ENCODE measurements at regions not wholly inside any gene's neighbourhood (a gene's known extent, or its start where the extent isn't known, plus 50 kb on each side); places are given as distances from the start of the nearest gene placed in this dataset.

DNA sequence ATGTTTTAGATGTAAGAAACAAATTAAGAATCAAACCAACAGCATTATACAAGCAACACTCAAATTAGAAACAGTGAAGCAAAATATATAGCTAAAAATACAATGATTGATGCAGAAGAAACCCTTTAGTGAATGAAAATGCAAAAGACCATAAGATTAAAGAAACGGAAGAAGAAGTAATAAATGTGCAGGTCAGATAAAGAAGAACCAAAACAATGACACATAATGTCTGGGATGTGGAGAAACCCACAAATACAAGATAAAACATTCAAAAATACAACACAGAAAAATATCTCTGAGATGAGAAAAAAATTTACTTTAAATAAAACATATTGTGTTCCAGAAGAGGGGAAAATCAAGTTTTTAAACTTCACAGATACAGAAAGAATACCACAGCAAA is 73.4 kb upstream of the AVPR1A start:
- no peak overlapping the region for H3K4me3 ChIP-seq (ENCODE audit: low read depth, low read length)
- TF ChIP-seq, protein P1, sequence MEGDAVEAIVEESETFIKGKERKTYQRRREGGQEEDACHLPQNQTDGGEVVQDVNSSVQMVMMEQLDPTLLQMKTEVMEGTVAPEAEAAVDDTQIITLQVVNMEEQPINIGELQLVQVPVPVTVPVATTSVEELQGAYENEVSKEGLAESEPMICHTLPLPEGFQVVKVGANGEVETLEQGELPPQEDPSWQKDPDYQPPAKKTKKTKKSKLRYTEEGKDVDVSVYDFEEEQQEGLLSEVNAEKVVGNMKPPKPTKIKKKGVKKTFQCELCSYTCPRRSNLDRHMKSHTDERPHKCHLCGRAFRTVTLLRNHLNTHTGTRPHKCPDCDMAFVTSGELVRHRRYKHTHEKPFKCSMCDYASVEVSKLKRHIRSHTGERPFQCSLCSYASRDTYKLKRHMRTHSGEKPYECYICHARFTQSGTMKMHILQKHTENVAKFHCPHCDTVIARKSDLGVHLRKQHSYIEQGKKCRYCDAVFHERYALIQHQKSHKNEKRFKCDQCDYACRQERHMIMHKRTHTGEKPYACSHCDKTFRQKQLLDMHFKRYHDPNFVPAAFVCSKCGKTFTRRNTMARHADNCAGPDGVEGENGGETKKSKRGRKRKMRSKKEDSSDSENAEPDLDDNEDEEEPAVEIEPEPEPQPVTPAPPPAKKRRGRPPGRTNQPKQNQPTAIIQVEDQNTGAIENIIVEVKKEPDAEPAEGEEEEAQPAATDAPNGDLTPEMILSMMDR (IDR thresholded peaks at IDR 0.05; ENCODE audit: insufficient read depth, low read depth, low read length, missing control alignments), result no peak
- no peak for DNase-seq (ENCODE audit: low read depth)

DNA sequence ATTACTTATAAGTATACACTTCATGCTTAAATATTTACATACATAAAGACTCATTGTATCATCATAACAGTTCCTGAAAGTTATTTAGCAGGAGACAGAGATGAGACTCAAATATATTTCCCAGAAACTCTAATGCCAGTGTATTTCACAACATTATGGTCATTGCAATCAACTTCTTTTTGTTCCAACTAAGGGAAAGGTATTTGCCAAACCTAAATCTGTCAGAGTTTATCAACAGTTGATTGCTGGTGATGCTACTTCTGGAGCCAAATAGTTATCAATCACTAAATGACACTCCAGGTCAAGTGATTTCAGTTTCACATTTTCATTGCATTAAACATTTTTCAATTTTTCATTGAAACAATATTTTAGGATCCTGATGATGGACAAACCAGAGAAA is 72.1 kb upstream of the AVPR1A start:
- no peak for DNase-seq (ENCODE audit: low read depth)
- TF ChIP-seq, protein P1 (IDR thresholded peaks at IDR 0.05; ENCODE audit: insufficient read depth, low read depth, low read length, missing control alignments), result no peak
- no peak overlapping the region for H3K4me3 ChIP-seq (ENCODE audit: low read depth, low read length)

DNA sequence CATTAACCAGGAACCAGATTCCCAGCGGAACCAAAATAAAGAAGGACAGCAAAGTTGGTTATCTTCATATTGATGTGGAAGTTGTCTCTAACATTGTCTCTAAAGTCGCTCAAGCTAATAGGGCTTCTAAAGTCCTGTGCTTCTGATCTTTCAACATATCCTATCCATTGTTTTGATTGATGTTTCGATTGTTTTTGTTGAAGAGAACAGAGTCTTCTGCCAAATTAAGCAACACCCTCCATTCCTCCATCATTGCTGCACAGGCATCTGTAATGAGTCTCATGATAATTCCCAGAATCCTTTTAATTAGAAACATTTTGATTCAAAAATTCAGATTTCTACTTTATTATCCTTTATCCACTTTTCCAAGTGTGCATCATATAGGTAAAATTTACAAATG is 71.6 kb upstream of the AVPR1A start:
- no peak overlapping the region for H3K4me3 ChIP-seq (ENCODE audit: low read depth, low read length)
- no peak for DNase-seq (ENCODE audit: low read depth)
- TF ChIP-seq, protein P1 (IDR thresholded peaks at IDR 0.05; ENCODE audit: insufficient read depth, low read depth, low read length, missing control alignments), result no peak

DNA sequence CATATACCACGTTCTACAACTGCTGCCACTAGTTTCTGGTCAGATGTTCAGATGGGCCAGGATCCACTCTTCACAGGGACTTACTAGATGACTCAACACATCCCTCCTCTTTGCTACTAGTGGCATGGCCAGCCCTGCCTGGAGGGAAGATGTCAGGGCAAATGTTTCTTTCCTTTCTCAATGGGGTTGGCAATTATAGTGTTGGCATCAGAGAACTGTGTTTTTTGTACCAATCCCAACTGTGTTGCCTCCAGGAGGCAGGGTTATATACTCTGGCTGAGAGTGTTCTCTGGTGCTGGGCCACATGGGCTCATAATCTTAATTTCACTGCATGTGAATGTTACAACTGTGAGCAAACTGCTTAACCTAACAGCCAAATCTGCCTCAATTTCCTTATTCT is 69.9 kb upstream of the AVPR1A start:
- DNase-seq (ENCODE audit: low read depth), result no peak
- no peak overlapping the region for H3K4me3 ChIP-seq (ENCODE audit: low read depth, low read length)
- TF ChIP-seq, protein P1 (IDR thresholded peaks at IDR 0.05; ENCODE audit: insufficient read depth, low read depth, low read length, missing control alignments), result no peak

DNA sequence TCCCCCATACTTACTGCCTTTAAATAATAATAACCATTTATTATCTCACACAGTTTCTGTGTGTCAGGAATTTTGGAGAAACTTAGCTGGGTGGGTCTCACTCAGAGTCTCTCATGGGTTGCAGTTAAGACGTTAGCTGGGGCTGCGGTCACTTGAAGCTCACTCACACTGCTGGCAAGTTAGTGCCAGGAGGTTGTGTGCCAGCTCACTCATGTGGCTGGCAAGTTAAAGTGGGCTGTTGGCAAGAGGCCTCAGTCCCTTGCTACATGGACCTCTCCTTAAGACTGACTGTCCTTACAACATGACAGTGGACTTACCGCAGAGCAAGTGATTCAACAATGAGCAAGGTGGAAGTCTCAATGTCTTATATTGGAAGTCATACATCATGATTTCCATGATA is 61.3 kb upstream of the AVPR1A start:
- no peak for DNase-seq (ENCODE audit: low read depth)
- no peak overlapping the region for H3K4me3 ChIP-seq (ENCODE audit: low read depth, low read length)
- TF ChIP-seq, protein P1 (IDR thresholded peaks at IDR 0.05; ENCODE audit: insufficient read depth, low read depth, low read length, missing control alignments), result no peak

DNA sequence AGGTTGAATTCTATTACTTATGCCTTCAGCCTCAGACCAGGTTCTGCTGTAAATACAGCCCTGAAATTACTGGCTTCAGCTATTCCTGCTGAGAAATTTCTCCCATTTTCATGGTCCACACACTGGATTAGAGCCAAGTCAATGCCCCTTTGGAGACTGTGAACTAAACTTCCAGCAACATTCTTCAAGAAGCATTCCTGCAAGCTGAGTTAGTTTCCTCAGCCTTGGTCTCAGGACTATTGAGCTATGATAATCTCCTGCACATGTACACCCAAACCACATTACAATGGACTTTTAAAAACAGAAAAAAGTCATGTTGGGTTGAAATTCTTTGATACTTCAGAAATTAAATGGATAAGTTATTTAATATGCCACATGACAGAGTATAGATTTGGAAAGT is 58.0 kb upstream of the AVPR1A start:
- no peak overlapping the region for H3K4me3 ChIP-seq (ENCODE audit: low read depth, low read length)
- TF ChIP-seq, protein P1 (IDR thresholded peaks at IDR 0.05; ENCODE audit: insufficient read depth, low read depth, low read length, missing control alignments), result no peak
- DNase-seq (ENCODE audit: low read depth), result no peak

DNA sequence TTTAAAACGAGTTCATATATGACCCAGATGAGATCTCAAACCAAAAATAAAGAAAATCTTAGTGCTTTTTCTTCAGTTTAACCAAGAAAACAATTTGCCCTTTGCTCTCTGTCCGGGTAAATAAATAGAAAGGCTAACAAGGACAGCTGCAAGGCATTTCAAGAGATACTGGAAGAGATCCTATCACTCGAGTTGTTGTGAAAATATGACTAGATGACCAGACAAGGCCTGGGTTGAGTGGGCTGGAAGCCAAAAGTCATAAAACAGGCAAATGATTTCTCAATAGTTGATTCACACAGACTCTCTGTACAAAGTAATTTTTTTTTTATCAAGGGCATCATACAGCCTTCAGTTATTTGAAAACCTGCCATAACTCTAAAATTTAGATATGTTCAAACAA is 55.9 kb upstream of the AVPR1A start:
- TF ChIP-seq, protein P1 (IDR thresholded peaks at IDR 0.05; ENCODE audit: insufficient read depth, low read depth, low read length, missing control alignments), result no peak
- no peak overlapping the region for H3K4me3 ChIP-seq (ENCODE audit: low read depth, low read length)
- DNase-seq (ENCODE audit: low read depth), result no peak
